GM12878 (cell line): ENCODE measurements at regions not wholly inside any gene's neighbourhood (a gene's known extent, or its start where the extent isn't known, plus 50 kb on each side); places are given as distances from the start of the nearest gene placed in this dataset.
"Not testable (repeated sequence)": the region's sequence is repeated elsewhere in the genome, so short reads cannot be mapped to it uniquely, and the experiment has no call there.

ENCODE experiments used
- ATAC-seq: fragments of 200-7000 bp; cut with Tn5 transposase; 3 replicates; pipeline ENCODE4 v1.9.1; 2020; ENCODE audit warnings: mild to moderate bottlenecking, moderate library complexity
- BruUV-seq: library from RNA; stranded (reverse); fragments of 400-500 nt; replicated peaks from 2 replicates; lab custom pipeline; 2021; lab: Mats Ljungman, UMichigan
- CTCF ChIA-PET: fragments of 300-600 bp; sonication (Branson Sonifier 250); formaldehyde crosslinking; extraction: SDS; loops from one replicate; lab custom pipeline; 2021; ENCODE audit warnings: inconsistent platforms; lab: Yijun Ruan, JAX
- POLR2A ChIA-PET: fragments of 350-600 bp; formaldehyde crosslinking; extraction: SDS; loops from one replicate; lab custom pipeline; 2021; ENCODE audit warnings: inconsistent platforms; lab: Charles Lee
- RAD21 ChIA-PET: fragments of 300-600 bp; sonication (Branson Sonifier 250); formaldehyde crosslinking; loops from one replicate; lab custom pipeline; 2023; ENCODE audit warnings: antibody characterized with exemption; ENCODE audit not compliant: unreplicated experiment; lab: Charles Lee
- SMC1A ChIA-PET: fragments of 300-600 bp; sonication (Branson Sonifier 250); formaldehyde crosslinking; loops from one replicate; lab custom pipeline; 2023; ENCODE audit not compliant: unreplicated experiment, uncharacterized antibody; lab: Charles Lee
- DNase-seq: peaks from one replicate; pipeline ENCODE4 v3.0.0-alpha.2; 2011; ENCODE audit warnings: low read depth, low spot score
- FAIRE-seq: peaks from 3 replicates; lab custom pipeline; 2011; peaks lifted over from hg19 to GRCh38; lab: Jason Lieb, UNC
- H2AFZ ChIP-seq: 2 replicates; pipeline ENCODE4 v1.6.0; 2011; ENCODE audit warnings: low read depth, low read length, control low read depth; ENCODE audit not compliant: control insufficient read depth
- H3K27ac ChIP-seq: 2 replicates; pipeline ENCODE4 v1.5.1; 2011; ENCODE audit warnings: control low read depth; ENCODE audit not compliant: control insufficient read depth, insufficient read depth
- H3K27me3 ChIP-seq, 2 experiments: replicated peaks in 1 of 2; 2 replicates each; pipeline versions ENCODE4 v1.6.0 to v1.6.1; 2011; ENCODE audit warnings: low read length in 1 of 2; ENCODE audit not compliant: control insufficient read depth in 2 of 2, insufficient read depth in 2 of 2
- H3K36me3 ChIP-seq, 2 experiments: 2 replicates each; pipeline ENCODE4 v1.5.1; 2011; ENCODE audit warnings: low read length in 1 of 2; ENCODE audit not compliant: control insufficient read depth in 2 of 2, insufficient read depth in 2 of 2
- H3K4me1 ChIP-seq: 2 replicates; pipeline ENCODE4 v1.6.1; 2011; ENCODE audit warnings: mild to moderate bottlenecking, low read length, moderate library complexity, mixed read lengths; ENCODE audit not compliant: control insufficient read depth, insufficient read depth
- H3K4me2 ChIP-seq: 2 replicates; pipeline ENCODE4 v1.6.0; 2011; ENCODE audit warnings: control low read depth; ENCODE audit not compliant: control insufficient read depth, insufficient read depth
- H3K4me3 ChIP-seq: fragments of 200-600 bp; sonication (generic); 2 replicates; pipeline ENCODE4 v1.5.1; 2016
- H3K79me2 ChIP-seq: 2 replicates; pipeline ENCODE4 v1.6.0; 2011; ENCODE audit warnings: low read length; ENCODE audit not compliant: control insufficient read depth, insufficient read depth
- H3K9ac ChIP-seq: 2 replicates; pipeline ENCODE4 v1.8.0; 2011; ENCODE audit warnings: low read length, control low read depth, mixed read lengths; ENCODE audit not compliant: control insufficient read depth, insufficient read depth
- H3K9me3 ChIP-seq: replicated peaks from 3 replicates; pipeline ENCODE4 v1.5.1; 2011; ENCODE audit warnings: mild to moderate bottlenecking, low read length; ENCODE audit not compliant: control insufficient read depth, insufficient read depth
- H4K20me1 ChIP-seq: 2 replicates; pipeline ENCODE4 v1.6.0; 2011; ENCODE audit not compliant: control insufficient read depth, insufficient read depth
- CBX5 ChIP-seq: sonication (generic); IDR thresholded peaks from 2 replicates; pipeline ENCODE4 v1.6.1; 2016; ENCODE audit warnings: low read depth, moderate library complexity, mild to moderate bottlenecking, inconsistent platforms
- CHD4 ChIP-seq: fragments of 200-600 bp; sonication (generic); IDR thresholded peaks from 2 replicates; pipeline ENCODE4 v1.6.1; 2016; ENCODE audit warnings: mild to moderate bottlenecking
- CREM ChIP-seq: IDR thresholded peaks from 2 replicates; pipeline ENCODE4 v1.6.1; 2014; ENCODE audit warnings: antibody characterized with exemption, low read depth
- PAX8 ChIP-seq: fragments of 450-650 bp; IDR thresholded peaks from 2 replicates; pipeline ENCODE4 v1.6.1; 2017; ENCODE audit warnings: mild to moderate bottlenecking, moderate library complexity
- PML ChIP-seq: IDR thresholded peaks from 2 replicates; pipeline ENCODE4 v1.6.1; 2012; ENCODE audit warnings: low read length, inconsistent platforms
- TCF12 ChIP-seq: IDR thresholded peaks from 2 replicates; pipeline ENCODE4 v1.6.1; 2011; ENCODE audit warnings: low read depth, mild to moderate bottlenecking, low read length
- YY1 ChIP-seq: IDR thresholded peaks from 2 replicates; pipeline ENCODE4 v1.6.1; 2011; ENCODE audit warnings: low read depth, mild to moderate bottlenecking, low read length
- ZNF207 ChIP-seq: fragments of 450-650 bp; IDR thresholded peaks from 2 replicates; pipeline ENCODE4 v1.6.1; 2014; ENCODE audit warnings: antibody characterized with exemption, mild to moderate bottlenecking, borderline replicate concordance
- whole genome bisulfite sequencing: methylation state at CpG from one replicate; pipeline ENCODE4 v1.1.6; 2016; ENCODE audit warnings: low lambda C conversion rate; ENCODE audit not compliant: insufficient replicate concordance, insufficient coverage; ENCODE audit errors: missing lambda C conversion rate; 5-methylcytosine and 5-hydroxymethylcytosine counted together
- in situ Hi-C: fragments of 300-500 bp; cut with MboI; formaldehyde crosslinking; loops from 9 replicates; pipeline ENCODE4 v1.14.3; 2018; ENCODE audit warnings: mixed read lengths
- intact Hi-C: fragments of 100-400 bp; cut with micrococcal nuclease; formaldehyde crosslinking; loops from one replicate; pipeline ENCODE4 v1.14.2; 2022; ENCODE audit not compliant: unreplicated experiment
- TF ChIP-seq, protein P1 (sequence below): fragments of 450-650 bp; IDR thresholded peaks from 2 replicates; pipeline ENCODE4 v1.6.1; 2017; ENCODE audit warnings: mild to moderate bottlenecking
- TF ChIP-seq, protein P2 (sequence below): fragments of 450-650 bp; IDR thresholded peaks from 2 replicates; pipeline ENCODE4 v1.6.1; 2017; ENCODE audit warnings: antibody characterized with exemption, mild to moderate bottlenecking, moderate library complexity
- TF ChIP-seq, protein P3 (sequence below): fragments of 450-650 bp; formaldehyde crosslinking; IDR thresholded peaks from 2 replicates; pipeline ENCODE4 v1.4.0; 2022; ENCODE audit warnings: mild to moderate bottlenecking, moderate library complexity

DNA sequence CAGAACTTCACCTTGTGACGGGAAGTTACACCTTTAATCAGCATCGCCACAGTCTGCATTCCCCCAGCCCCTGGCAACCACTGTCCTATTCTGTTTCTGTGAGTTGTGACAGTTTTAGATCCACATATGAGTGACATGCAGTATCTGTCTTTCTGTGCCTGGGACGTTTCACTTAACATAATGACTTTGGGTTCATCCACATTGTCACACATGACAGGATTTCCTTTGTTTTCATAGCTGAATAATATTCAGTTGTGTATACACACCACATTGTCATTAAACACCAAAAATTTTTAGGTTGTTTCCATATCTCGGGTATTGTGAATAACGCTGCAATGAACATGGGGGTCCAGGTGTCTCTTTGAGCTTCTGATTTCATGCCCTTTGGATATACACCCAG, 62.6 kb upstream of the BDH1 start:
- H3K9me3 ChIP-seq, H3K4me2 ChIP-seq, BruUV-seq, intact Hi-C loops, ATAC-seq, DNase-seq, H3K79me2 ChIP-seq, H4K20me1 ChIP-seq, H3K27me3 ChIP-seq, H3K9ac ChIP-seq, RAD21 ChIA-PET, in situ Hi-C loops, H3K27ac ChIP-seq, FAIRE-seq, H3K4me3 ChIP-seq, SMC1A ChIA-PET, H3K36me3 ChIP-seq, CTCF ChIA-PET, H2AFZ ChIP-seq, H3K4me1 ChIP-seq, POLR2A ChIA-PET: not testable (repeated sequence)
- 88% methylated on average over 4 of the region's 5 CpGs for WGBS

DNA sequence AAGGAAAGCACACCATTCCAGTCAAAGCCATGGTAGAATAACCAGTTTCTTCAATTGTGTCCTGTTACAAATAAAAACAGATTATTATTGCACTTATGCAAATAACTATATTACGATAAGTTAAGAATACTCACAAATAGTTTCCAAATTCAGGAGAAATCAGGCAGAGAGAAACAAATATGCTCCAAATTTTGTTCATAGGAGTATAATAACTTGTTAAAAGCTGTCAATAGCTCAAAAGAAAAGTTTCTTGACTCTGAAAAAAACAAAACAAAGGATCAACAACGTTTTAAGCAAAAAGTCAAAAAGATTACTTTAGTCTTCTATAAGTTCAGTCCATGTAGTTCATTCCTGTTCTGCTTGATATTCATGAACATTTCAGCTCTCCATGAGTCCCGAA, 59.7 kb upstream of the BDH1 start:
- no peaks in the 10 kb centered on the region for H3K9me3 ChIP-seq
- no peaks in the 10 kb centered on the region for H4K20me1 ChIP-seq
- no peak for DNase-seq
- no TSS peak for BruUV-seq
- WGBS: 90% methylated on average over 3 of the region's 3 CpGs
- no peaks in the 10 kb centered on the region for H3K27me3 ChIP-seq
- H3K36me3 ChIP-seq: peaks cover 1 to 11% of the 10 kb centered on the region in 2 experiments; a peak in 3 of 4 replicates
- in situ Hi-C loops (no loop called here), intact Hi-C loops (no loop called here)
- H3K4me2 ChIP-seq: no peak overlapping the region
- no peak overlapping the region for H2AFZ ChIP-seq
- H3K4me3 ChIP-seq: no peak overlapping the region
- ChIA-PET CTCF (interaction anchor here (2.2 kb wide), 1 partner anchor 17 kb away, joined by 19 read pairs; no protein-coding TSS in a partner anchor), POLR2A (interaction anchor here (0.5 kb wide), 1 partner anchor 36 kb away, joined by 7 read pairs; no protein-coding TSS in a partner anchor), RAD21 (no interaction called here), SMC1A (no interaction called here)
- H3K79me2 ChIP-seq: no peaks in the 10 kb centered on the region
- H3K4me1 ChIP-seq: no peaks in the 10 kb centered on the region
- H3K27ac ChIP-seq: no peak overlapping the region
- no peak for ATAC-seq
- FAIRE-seq: no peak
- H3K9ac ChIP-seq: no peak overlapping the region
- TF ChIP-seq YY1 (no peak), PML (no peak), CBX5 (no peak), CHD4 (no peak), ZNF207 (no peak), CREM (no peak), PAX8 (no peak), TCF12 (no peak)
- TF ChIP-seq, protein P1, sequence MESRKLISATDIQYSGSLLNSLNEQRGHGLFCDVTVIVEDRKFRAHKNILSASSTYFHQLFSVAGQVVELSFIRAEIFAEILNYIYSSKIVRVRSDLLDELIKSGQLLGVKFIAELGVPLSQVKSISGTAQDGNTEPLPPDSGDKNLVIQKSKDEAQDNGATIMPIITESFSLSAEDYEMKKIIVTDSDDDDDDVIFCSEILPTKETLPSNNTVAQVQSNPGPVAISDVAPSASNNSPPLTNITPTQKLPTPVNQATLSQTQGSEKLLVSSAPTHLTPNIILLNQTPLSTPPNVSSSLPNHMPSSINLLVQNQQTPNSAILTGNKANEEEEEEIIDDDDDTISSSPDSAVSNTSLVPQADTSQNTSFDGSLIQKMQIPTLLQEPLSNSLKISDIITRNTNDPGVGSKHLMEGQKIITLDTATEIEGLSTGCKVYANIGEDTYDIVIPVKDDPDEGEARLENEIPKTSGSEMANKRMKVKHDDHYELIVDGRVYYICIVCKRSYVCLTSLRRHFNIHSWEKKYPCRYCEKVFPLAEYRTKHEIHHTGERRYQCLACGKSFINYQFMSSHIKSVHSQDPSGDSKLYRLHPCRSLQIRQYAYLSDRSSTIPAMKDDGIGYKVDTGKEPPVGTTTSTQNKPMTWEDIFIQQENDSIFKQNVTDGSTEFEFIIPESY: no peak
- TF ChIP-seq, protein P2, sequence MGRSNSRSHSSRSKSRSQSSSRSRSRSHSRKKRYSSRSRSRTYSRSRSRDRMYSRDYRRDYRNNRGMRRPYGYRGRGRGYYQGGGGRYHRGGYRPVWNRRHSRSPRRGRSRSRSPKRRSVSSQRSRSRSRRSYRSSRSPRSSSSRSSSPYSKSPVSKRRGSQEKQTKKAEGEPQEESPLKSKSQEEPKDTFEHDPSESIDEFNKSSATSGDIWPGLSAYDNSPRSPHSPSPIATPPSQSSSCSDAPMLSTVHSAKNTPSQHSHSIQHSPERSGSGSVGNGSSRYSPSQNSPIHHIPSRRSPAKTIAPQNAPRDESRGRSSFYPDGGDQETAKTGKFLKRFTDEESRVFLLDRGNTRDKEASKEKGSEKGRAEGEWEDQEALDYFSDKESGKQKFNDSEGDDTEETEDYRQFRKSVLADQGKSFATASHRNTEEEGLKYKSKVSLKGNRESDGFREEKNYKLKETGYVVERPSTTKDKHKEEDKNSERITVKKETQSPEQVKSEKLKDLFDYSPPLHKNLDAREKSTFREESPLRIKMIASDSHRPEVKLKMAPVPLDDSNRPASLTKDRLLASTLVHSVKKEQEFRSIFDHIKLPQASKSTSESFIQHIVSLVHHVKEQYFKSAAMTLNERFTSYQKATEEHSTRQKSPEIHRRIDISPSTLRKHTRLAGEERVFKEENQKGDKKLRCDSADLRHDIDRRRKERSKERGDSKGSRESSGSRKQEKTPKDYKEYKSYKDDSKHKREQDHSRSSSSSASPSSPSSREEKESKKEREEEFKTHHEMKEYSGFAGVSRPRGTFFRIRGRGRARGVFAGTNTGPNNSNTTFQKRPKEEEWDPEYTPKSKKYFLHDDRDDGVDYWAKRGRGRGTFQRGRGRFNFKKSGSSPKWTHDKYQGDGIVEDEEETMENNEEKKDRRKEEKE: no peak
- TF ChIP-seq, protein P3, sequence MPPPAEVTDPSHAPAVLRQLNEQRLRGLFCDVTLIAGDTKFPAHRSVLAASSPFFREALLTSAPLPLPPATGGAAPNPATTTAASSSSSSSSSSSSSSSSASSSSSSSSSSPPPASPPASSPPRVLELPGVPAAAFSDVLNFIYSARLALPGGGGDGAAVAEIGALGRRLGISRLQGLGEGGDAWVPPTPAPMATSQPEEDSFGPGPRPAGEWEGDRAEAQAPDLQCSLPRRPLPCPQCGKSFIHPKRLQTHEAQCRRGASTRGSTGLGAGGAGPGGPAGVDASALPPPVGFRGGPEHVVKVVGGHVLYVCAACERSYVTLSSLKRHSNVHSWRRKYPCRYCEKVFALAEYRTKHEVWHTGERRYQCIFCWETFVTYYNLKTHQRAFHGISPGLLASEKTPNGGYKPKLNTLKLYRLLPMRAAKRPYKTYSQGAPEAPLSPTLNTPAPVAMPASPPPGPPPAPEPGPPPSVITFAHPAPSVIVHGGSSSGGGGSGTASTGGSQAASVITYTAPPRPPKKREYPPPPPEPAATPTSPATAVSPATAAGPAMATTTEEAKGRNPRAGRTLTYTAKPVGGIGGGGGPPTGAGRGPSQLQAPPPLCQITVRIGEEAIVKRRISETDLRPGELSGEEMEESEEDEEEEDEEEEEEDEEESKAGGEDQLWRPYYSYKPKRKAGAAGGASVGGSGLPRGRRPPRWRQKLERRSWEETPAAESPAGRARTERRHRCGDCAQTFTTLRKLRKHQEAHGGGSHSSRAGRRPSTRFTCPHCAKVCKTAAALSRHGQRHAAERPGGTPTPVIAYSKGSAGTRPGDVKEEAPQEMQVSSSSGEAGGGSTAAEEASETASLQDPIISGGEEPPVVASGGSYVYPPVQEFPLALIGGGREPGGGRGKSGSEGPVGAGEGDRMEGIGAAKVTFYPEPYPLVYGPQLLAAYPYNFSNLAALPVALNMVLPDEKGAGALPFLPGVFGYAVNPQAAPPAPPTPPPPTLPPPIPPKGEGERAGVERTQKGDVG: no peak
